CD14-positive monocyte (primary cell): ENCODE measurements at regions not wholly inside any gene's neighbourhood (a gene's known extent, or its start where the extent isn't known, plus 50 kb on each side); places are given as distances from the start of the nearest gene placed in this dataset.

ENCODE experiments used
- DNase-seq, 3 donors: peaks; one replicate each; pipeline ENCODE4 v3.0.0-alpha.2; 2011 to 2022
- H2AFZ ChIP-seq: 2 replicates; pipeline ENCODE4 v1.6.0; 2012; ENCODE audit warnings: mild to moderate bottlenecking, low read depth, low read length, inconsistent platforms; ENCODE audit not compliant: insufficient read depth, poor library complexity, severe bottlenecking
- H3K27ac ChIP-seq, 2 donors: 1 replicate in 1 of 2; 2 replicates in 1 of 2; pipeline ENCODE4 v1.5.1; 2012 to 2013; ENCODE audit warnings: low read length in 2 of 2, control low read depth in 1 of 2, inconsistent platforms in 1 of 2, low read depth in 1 of 2, mild to moderate bottlenecking in 1 of 2
- H3K27me3 ChIP-seq, 2 donors: one replicate each; pipeline versions ENCODE4 v1.6.0 to v1.6.1; 2011 to 2013; ENCODE audit warnings: low read length in 2 of 2; ENCODE audit not compliant: control insufficient read depth in 2 of 2, insufficient read depth in 2 of 2
- H3K36me3 ChIP-seq, 2 donors: replicated peaks in 1 of 2; 1 replicate in 1 of 2; 2 replicates in 1 of 2; pipeline versions ENCODE4 v1.5.1 to v1.6.1; 2012 to 2013; ENCODE audit warnings: low read length in 2 of 2, control low read depth in 1 of 2, inconsistent platforms in 1 of 2, mild to moderate bottlenecking in 1 of 2; ENCODE audit not compliant: insufficient read depth in 2 of 2, control insufficient read depth in 1 of 2
- H3K4me1 ChIP-seq, 2 donors: 1 replicate in 1 of 2; 2 replicates in 1 of 2; pipeline versions ENCODE4 v1.5.1 to v1.6.1; 2012 to 2013; ENCODE audit warnings: low read length in 2 of 2, control low read depth in 1 of 2, inconsistent platforms in 1 of 2, mild to moderate bottlenecking in 1 of 2, moderate library complexity in 1 of 2; ENCODE audit not compliant: insufficient read depth in 2 of 2, control insufficient read depth in 1 of 2
- H3K4me2 ChIP-seq: replicated peaks from 2 replicates; pipeline ENCODE3; 2012; ENCODE audit warnings: low read length, moderate library complexity, mild to moderate bottlenecking; ENCODE audit not compliant: poor library complexity, severe bottlenecking; ENCODE audit errors: extremely low read depth
- H3K4me3 ChIP-seq, 3 experiments: fragments of 200-600 bp in 1 of 3; sonication (generic) in 1 of 3; replicated peaks in 1 of 3; 1 replicate in 2 of 3; 2 replicates in 1 of 3; pipeline ENCODE4 v1.5.1; 2011 to 2013; ENCODE audit warnings: low read length in 3 of 3, mild to moderate bottlenecking in 3 of 3, control low read depth in 2 of 3, low read depth in 2 of 3, inconsistent platforms in 1 of 3, moderate library complexity in 1 of 3
- H3K79me2 ChIP-seq: 2 replicates; pipeline ENCODE4 v1.6.0; 2012; ENCODE audit warnings: mild to moderate bottlenecking, control low read depth, inconsistent platforms, low read length, moderate library complexity; ENCODE audit not compliant: insufficient read depth
- H3K9ac ChIP-seq: 2 replicates; pipeline ENCODE4 v1.6.0; 2017; ENCODE audit warnings: low read length, mild to moderate bottlenecking; ENCODE audit not compliant: insufficient read depth, poor library complexity, severe bottlenecking
- H3K9me3 ChIP-seq, 2 donors: replicated peaks in 1 of 2; 1 replicate in 1 of 2; 2 replicates in 1 of 2; pipeline versions ENCODE4 v1.5.1 to v1.6.1; 2012 to 2013; ENCODE audit warnings: low read length in 2 of 2, control low read depth in 1 of 2; ENCODE audit not compliant: control insufficient read depth in 1 of 2, insufficient read depth in 1 of 2
- H4K20me1 ChIP-seq: 2 replicates; pipeline ENCODE4 v1.6.0; 2012; ENCODE audit warnings: mild to moderate bottlenecking, low read length, control low read depth, moderate library complexity; ENCODE audit not compliant: insufficient read depth
- H3K27ac Mint-ChIP-seq, 7 donors: one replicate each; pipeline ENCODE4 v1.8.0; 2020; ENCODE audit warnings: mild to moderate bottlenecking in 7 of 7, mixed read lengths in 7 of 7, moderate library complexity in 6 of 7, inconsistent platforms in 2 of 7
- H3K27me3 Mint-ChIP-seq, 3 donors: one replicate each; pipeline ENCODE4 v1.8.0; 2021 to 2022; ENCODE audit warnings: low read depth in 3 of 3, mild to moderate bottlenecking in 3 of 3, mixed read lengths in 3 of 3, moderate library complexity in 3 of 3, inconsistent platforms in 1 of 3
- H3K36me3 Mint-ChIP-seq, 2 donors: one replicate each; pipeline ENCODE4 v1.8.0; 2020; ENCODE audit warnings: mixed read lengths in 2 of 2, inconsistent platforms in 1 of 2, mild to moderate bottlenecking in 1 of 2
- H3K4me1 Mint-ChIP-seq: one replicate; pipeline ENCODE4 v1.8.0; 2020; ENCODE audit warnings: mild to moderate bottlenecking, mixed read lengths
- H3K4me3 Mint-ChIP-seq, 2 donors: one replicate each; pipeline ENCODE4 v1.8.0; 2020; ENCODE audit warnings: mild to moderate bottlenecking in 2 of 2, mixed read lengths in 2 of 2, moderate library complexity in 1 of 2
- H3K9me3 Mint-ChIP-seq, 7 donors: one replicate each; pipeline ENCODE4 v1.8.0; 2020 to 2022; ENCODE audit warnings: mixed read lengths in 7 of 7, mild to moderate bottlenecking in 6 of 7, moderate library complexity in 6 of 7, inconsistent platforms in 2 of 7
- CTCF ChIP-seq: fragments of 200-600 bp; IDR thresholded peaks from one replicate; pipeline ENCODE4 v1.8.0; 2022; ENCODE audit warnings: antibody characterized with exemption, mild to moderate bottlenecking
- WGBS: methylation state at CpG from one replicate; pipeline ENCODE4 v1.1.5; 2013; ENCODE audit warnings: missing lambda C conversion rate; ENCODE audit not compliant: insufficient coverage; 5-methylcytosine and 5-hydroxymethylcytosine counted together
- intact Hi-C, 2 donors: fragments of 100-400 bp; cut with micrococcal nuclease; formaldehyde crosslinking; loops; one replicate each; pipeline versions ENCODE4 v1.15.0 to v1.15.1; 2023

- H3K9me3 Mint-ChIP-seq: no peaks in the 10 kb centered on the region
- no peak overlapping the region for H3K9ac ChIP-seq
- no peaks in the 10 kb centered on the region for H3K4me1 ChIP-seq
- H3K36me3 Mint-ChIP-seq: no peaks in the 10 kb centered on the region
- H3K4me2 ChIP-seq: no peak overlapping the region
- H4K20me1 ChIP-seq: no peaks in the 10 kb centered on the region
- H3K4me1 Mint-ChIP-seq: peaks cover 2% of the 10 kb centered on the region
- no peak for TF ChIP-seq CTCF
- intact Hi-C loops: no loop called here
- no peak overlapping the region for H3K27ac Mint-ChIP-seq
- H3K27ac ChIP-seq: no peak overlapping the region
- no peak overlapping the region for H2AFZ ChIP-seq
- 83% methylated on average over 1 of the region's 1 CpG for WGBS
- no peaks in the 10 kb centered on the region for H3K27me3 Mint-ChIP-seq
- no peaks in the 10 kb centered on the region for H3K79me2 ChIP-seq
- H3K36me3 ChIP-seq: no peaks in the 10 kb centered on the region
- no peak overlapping the region for H3K4me3 ChIP-seq
- no peak overlapping the region for H3K4me3 Mint-ChIP-seq
- H3K9me3 ChIP-seq: no peaks in the 10 kb centered on the region
- no peaks in the 10 kb centered on the region for H3K27me3 ChIP-seq
- no peak for DNase-seq
Observed at GRCh38 chr10:9012312-9012711, 957.8 kb downstream of the GATA3 start.

GRCh38 chr10:9015005-9015404, 960.5 kb downstream of the GATA3 start:
- no peaks in the 10 kb centered on the region for H3K79me2 ChIP-seq
- H3K4me2 ChIP-seq: no peak overlapping the region
- no CpG with 5 or more reads among the region's 2 CpGs for WGBS
- Mint-ChIP-seq H3K9me3 (no peaks in the 10 kb centered on the region), H3K4me3 (no peak overlapping the region), H3K36me3 (no peaks in the 10 kb centered on the region), H3K27ac (no peak overlapping the region), H3K4me1 (no peaks in the 10 kb centered on the region), H3K27me3 (peaks cover 0 to 1% (median 0%) of the 10 kb centered on the region in 3 donors)
- H3K4me3 ChIP-seq: no peak overlapping the region
- intact Hi-C loops: no loop called here
- no peak overlapping the region for H3K9ac ChIP-seq
- H2AFZ ChIP-seq: no peak overlapping the region
- H3K4me1 ChIP-seq: no peaks in the 10 kb centered on the region
- H3K27me3 ChIP-seq: no peaks in the 10 kb centered on the region
- no peaks in the 10 kb centered on the region for H4K20me1 ChIP-seq
- TF ChIP-seq CTCF: no peak
- H3K9me3 ChIP-seq: no peaks in the 10 kb centered on the region
- H3K36me3 ChIP-seq: no peaks in the 10 kb centered on the region
- H3K27ac ChIP-seq: no peak overlapping the region
- no peak for DNase-seq
